GM06990 (cell line): ENCODE measurements at regions not wholly inside any gene's neighbourhood (a gene's known extent, or its start where the extent isn't known, plus 50 kb on each side); places are given as distances from the start of the nearest gene placed in this dataset.

Experiments used
- DNase-seq: peaks from one replicate; pipeline ENCODE4 v3.0.0-alpha.2; 2011; ENCODE audit not compliant: insufficient read length; ENCODE audit errors: extremely low read depth
- H3K27me3 ChIP-seq: replicated peaks from 2 replicates; pipeline ENCODE4 v1.6.0; 2011; ENCODE audit warnings: low read length; ENCODE audit not compliant: control insufficient read depth, insufficient read depth
- H3K36me3 ChIP-seq: 2 replicates; pipeline ENCODE4 v1.5.1; 2011; ENCODE audit warnings: low read length; ENCODE audit not compliant: control insufficient read depth, insufficient read depth
- H3K4me3 ChIP-seq: replicated peaks from 2 replicates; pipeline ENCODE4 v1.5.1; 2011; ENCODE audit warnings: low read depth, mild to moderate bottlenecking, control low read depth, low read length
- TF ChIP-seq, protein P1 (sequence below): IDR thresholded peaks from 2 replicates; pipeline ENCODE4 v1.5.1; 2011; ENCODE audit warnings: low read length, control low read depth, mild to moderate bottlenecking, inconsistent platforms; ENCODE audit not compliant: insufficient read depth, poor library complexity, severe bottlenecking

DNA sequence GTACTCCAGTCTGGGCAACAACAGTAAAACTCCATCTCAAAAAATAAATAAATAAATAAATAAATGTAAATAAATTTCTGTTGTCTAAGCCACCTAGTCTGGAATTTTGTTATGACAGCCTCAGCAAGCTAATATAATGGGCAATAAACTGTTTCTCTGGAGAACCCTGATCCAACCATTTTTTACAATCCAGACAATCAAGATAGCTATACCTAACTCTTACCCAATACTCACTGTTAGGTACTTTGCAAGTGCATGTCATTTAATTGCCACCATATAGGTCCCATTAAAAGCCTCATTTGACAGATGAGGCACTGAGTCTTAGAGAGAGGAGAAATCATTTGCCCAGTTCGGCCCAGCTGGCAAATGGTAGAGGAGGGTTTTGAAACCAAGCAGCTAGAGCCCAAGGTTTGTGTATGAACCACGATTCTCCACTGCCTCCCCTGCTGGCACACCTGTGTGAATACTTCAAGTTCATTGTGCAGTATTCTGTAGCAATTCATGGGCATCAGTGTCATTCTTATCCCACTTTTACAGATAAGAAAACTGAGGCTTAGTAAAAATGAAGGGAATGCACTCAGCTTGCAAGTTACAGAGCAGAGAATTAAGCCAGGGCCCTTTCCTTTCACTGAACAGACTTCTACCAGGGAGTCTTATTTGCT is 107.0 kb upstream of the UBE2E1 start:
- Histone ChIP-seq H3K36me3 (no peaks in the 10 kb centered on the region), H3K27me3 (no peaks in the 10 kb centered on the region), H3K4me3 (no peak overlapping the region)
- TF ChIP-seq, protein P1, sequence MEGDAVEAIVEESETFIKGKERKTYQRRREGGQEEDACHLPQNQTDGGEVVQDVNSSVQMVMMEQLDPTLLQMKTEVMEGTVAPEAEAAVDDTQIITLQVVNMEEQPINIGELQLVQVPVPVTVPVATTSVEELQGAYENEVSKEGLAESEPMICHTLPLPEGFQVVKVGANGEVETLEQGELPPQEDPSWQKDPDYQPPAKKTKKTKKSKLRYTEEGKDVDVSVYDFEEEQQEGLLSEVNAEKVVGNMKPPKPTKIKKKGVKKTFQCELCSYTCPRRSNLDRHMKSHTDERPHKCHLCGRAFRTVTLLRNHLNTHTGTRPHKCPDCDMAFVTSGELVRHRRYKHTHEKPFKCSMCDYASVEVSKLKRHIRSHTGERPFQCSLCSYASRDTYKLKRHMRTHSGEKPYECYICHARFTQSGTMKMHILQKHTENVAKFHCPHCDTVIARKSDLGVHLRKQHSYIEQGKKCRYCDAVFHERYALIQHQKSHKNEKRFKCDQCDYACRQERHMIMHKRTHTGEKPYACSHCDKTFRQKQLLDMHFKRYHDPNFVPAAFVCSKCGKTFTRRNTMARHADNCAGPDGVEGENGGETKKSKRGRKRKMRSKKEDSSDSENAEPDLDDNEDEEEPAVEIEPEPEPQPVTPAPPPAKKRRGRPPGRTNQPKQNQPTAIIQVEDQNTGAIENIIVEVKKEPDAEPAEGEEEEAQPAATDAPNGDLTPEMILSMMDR: peak; percentile 19
- no peak for DNase-seq

DNA sequence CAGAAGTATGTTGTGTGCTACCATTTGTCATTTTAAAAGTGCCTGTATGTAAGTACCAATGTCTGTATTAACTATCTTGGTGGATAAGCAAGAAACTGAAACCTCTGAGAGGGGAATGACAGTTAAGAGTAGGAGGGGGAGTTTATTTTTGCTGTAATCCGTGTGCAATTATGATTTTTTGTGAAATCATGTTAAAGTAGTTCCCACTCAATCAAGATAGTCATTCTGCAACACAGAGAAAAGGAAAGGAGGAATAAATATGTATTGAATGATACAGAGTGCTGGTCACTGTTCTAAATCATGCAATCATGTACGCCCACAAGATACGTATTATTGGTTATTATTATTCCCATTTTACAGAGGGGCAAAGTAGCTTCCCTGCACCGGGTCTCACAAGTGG is 105.1 kb upstream of the UBE2E1 start:
- no peak for DNase-seq
- H3K4me3 ChIP-seq: no peak overlapping the region
- H3K36me3 ChIP-seq: no peaks in the 10 kb centered on the region
- H3K27me3 ChIP-seq: no peaks in the 10 kb centered on the region
- TF ChIP-seq, protein P1: no peak

DNA sequence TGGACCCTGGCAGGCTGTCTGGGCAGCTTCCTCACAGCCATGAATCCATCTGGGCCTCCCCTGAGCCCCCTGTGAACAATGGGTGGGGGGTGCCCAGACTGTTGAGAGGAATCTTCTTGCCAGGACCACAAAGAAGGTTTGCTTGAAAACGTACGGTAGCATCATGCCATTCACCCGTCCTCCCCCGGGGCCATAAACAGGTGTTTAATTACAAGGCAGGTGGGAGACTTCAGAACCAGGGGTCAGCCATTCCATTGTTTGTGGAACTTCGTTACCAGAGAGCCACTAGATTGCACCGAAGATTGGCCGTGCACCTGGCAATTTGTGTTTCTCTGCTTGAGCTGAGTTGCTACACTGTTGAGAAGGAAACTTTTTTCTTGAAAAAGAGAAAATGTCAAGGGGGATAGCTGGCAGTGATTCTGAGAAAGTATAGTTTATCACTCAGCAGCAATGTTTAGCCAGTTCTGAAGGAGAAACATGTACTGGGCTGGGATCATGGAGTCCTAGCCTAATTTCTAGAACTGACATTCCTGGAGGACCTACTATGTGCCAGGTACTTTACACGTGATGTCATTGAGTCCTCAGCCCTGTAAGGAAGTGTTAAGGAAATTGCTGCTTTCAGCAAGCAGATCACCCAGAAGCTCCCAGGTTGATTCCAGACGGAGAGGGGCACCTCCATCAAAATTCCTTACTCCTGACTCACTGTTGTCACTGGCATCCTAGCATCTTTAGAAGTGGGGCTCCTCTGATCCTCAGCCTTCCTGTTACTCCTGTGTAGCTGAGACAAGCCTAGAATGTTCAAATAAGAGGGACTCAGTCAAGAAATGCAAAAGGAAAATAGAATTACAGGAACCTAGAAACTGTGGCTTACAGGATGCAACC is 103.8 kb upstream of the UBE2E1 start:
- Histone ChIP-seq H3K36me3 (no peaks in the 10 kb centered on the region), H3K4me3 (no peak overlapping the region), H3K27me3 (no peaks in the 10 kb centered on the region)
- TF ChIP-seq, protein P1: no peak
- DNase-seq: no peak

DNA sequence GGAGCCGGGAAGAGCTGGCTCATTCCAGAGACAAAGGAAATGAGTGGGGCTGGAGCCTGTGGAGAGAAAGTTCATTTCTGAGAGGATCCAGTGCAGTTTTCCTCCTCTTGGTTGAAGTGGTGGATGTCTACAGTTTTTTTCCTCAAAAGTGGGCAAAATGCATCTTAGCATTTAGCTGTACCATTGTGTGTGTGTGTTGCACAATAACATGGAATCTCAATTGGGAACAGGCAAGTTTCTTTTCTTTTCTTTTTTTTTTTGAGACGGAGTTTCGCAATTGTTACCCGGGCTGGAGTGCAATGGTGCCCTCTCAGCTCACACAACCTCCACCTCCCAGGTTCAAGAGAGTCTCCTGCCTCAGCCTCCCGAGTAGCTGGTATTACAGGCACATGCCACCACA is 101.5 kb upstream of the UBE2E1 start:
- Histone ChIP-seq H3K36me3 (no peaks in the 10 kb centered on the region), H3K4me3 (no peak overlapping the region), H3K27me3 (no peaks in the 10 kb centered on the region)
- DNase-seq: no peak
- TF ChIP-seq, protein P1: no peak

DNA sequence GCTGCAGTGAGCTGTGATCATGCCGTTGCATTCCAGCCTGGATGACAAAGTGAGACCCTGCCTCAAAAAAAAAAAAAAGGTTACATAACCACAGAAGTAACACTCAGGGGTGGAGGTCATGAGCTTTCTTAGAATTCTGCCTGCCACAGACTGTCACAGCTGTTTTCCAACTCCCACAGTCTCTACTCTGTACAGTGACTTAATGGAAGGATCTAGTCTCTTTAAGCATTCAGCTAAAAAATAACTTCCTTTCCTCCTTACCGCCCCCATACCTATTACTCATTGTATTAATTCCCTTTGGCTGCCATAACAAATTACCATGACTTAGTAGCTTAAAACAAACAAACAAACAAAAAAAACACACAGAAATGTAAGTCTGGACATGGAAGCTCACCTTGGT is 99.6 kb upstream of the UBE2E1 start:
- TF ChIP-seq, protein P1: no peak
- Histone ChIP-seq H3K27me3 (no peaks in the 10 kb centered on the region), H3K4me3 (no peak overlapping the region), H3K36me3 (no peaks in the 10 kb centered on the region)
- DNase-seq: no peak
